HG03095 (cell line): ENCODE measurements at regions not wholly inside any gene's neighbourhood (a gene's known extent, or its start where the extent isn't known, plus 50 kb on each side); places are given as distances from the start of the nearest gene placed in this dataset.
"Not testable (repeated sequence)": the region's sequence is repeated elsewhere in the genome, so short reads cannot be mapped to it uniquely, and the experiment has no call there.

ENCODE experiments used
- ATAC-seq: cut with Tn5 transposase; IDR thresholded peaks from one replicate; pipeline ENCODE4 v1.9.1; 2021; ENCODE audit warnings: moderate library complexity; ENCODE audit not compliant: unreplicated experiment

DNA sequence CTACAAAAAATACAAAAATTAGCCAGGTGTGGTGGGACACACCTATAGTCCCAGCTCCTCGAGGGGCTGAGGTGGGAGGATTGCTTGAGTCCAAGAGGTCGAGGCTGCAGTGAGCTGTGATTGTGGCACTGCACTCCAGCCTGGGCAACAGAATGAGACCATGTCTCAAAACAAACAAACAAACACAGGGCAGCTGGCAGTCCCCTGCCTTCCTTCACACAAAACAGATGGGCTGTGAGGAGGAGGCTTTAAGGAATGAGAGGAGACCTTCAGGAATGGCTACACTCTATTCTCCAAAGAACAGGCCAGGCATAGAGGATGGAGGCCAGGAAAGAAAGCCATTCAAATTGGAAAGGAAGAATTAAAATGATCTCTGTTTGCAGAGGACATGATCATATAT is 65.6 kb upstream of the MAML3 start:
- ATAC-seq, result no peak

DNA sequence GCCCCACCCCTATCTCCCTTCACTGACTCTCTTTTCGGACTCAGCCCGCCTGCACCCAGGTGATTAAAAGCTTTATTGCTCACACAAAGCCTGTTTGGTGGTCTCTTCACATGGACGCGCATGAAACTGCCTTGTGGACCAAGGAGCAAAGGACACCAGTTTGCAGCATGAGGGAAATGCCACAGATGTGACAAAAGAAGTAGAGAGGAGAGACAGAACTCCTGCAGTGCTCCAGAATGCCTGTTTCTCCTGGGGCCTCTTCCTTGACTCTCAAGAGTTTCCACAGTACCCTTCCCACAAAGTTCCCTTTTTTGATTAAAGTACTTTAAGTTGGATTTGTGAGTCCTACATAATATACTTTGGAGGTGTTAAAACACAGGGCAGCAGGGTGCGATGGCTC is 65.1 kb upstream of the MAML3 start:
- not testable (repeated sequence) for ATAC-seq

DNA sequence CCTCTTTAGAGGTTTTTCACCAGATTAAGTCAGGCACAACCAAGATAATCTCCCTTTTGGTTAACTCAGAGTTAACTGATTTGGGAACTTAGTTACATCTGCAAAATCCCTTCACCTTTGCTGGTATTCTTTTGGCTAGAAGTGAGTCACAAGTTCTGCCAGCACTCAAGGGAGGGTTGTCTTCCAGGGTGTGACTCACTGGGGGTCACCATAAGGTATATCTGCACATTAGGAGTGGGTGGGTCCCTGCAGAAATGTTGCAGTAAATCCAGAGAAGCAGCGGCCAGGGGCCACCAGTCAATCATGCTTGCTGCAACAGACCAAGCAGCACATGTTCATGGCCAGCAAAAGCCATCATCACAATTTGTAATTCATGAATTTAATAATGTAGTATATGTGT is 59.8 kb upstream of the MAML3 start:
- ATAC-seq, result no peak

DNA sequence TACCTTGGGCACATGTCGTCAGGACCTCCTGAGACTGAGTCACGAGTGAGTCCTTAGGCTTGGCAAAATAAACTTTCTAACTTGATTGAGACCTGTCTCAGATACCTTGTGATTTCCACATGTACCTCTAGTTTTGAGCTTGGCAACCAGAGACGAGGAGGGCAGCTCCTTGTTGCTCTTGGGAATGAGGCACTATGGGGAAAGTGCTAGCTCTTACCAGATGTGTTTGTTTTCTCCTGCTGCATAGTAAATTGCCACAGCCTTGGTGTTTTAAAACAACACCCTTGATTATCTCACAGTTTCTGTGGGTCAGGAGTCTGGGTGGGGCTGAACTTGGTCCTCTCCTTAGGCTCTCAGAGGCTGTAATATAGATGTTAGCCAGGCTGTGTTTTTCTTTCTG is 59.1 kb upstream of the MAML3 start:
- no peak for ATAC-seq

DNA sequence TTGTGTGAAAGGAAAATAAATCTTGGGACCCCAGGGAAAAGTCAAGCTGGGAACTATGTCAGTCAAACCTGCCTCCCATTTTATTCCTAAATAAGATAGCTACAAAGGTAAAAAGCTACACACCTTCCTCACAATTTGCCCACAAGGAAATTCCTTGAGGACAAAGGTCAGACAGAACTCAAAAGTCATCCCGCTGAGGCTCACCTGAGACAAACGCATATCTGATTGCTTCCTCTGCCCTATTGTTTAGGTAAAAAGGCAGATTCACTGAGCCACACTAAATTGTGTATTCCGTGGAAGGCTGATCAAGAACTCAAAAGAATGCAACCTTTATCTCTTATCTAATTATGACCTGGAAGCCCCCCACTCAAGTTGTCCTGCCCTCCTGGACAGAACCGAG is 58.7 kb upstream of the MAML3 start:
- no peak for ATAC-seq

DNA sequence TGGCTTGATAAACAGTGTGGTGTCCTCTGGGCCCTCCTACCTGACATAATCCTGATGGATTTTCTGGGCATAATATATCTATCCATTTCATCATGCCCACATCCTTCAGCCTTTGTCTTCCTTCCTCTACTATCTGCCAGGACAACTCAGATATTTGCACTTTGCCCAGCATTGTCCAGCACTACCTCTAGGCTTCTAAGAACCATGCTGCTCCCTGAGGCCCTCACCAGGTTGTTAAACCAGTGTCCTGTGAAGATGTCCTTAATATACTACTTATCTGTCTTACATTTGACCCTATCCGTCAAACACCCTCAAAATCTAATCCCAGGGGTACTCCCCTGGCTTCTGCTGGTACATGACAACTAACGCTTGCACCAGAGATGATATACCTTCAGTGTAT is 58.2 kb upstream of the MAML3 start:
- ATAC-seq, result no peak

DNA sequence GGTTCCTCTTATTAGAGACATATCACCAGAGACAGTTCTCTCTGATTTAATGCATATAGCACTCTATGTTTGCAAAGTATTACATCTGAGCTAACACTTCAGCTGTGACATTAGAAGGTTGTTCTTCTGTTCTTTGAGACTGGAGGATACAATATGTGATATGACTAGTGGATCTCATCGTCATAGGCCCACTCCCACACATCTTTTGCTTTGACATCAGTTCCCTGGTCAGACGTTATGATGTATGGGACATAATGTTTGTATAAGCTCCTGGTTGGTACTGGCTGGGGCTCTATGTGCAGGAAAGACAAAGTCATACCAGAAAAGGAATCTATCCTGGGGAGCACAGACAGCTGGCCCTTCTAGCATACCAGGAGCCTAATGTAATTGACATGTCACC is 57.7 kb upstream of the MAML3 start:
- ATAC-seq, result no peak

DNA sequence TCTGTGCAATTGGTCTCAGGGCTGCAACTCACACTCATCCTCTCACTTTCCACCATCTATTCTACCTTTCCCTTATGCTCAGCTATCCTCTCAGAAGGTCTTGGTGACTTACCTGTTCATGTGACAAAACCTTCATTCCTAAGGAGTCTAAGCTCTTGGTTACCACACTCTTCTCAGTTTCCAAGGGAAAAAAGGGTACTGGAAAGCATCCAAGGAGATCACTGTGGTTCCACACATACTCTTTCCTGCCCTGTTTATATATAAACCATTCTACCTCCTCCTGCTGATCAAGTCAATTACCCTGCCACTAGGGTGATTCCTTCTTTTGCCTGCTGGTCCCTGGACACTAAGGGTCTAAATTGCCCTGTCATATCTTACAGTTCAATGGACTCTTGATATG is 57.2 kb upstream of the MAML3 start:
- no peak for ATAC-seq

DNA sequence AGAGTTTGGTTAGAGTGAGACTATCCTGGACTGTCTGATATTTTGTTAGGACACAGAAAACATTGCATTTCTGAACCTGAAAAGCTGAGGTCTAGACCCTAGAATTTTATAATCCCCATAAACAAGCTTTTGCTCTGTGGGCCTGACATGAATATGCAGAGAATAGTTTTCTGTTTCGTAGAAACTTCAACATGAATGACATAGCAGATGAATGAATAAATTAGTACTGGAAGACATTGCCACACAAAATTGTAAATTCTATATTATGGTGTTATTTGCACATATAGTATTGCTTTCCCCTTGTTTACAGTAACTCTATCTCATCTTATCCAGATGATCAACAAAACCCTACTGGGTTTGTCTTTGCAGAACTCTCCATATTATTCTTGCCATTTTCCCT is 54.9 kb upstream of the MAML3 start:
- ATAC-seq, result no peak
